Stimulated activated naive CD8-positive, alpha-beta T cell treated with anti-CD3 and anti-CD28 coated beads, Interleukin-15, amount 100 ng/mL, for 72 hours (primary cell): ENCODE measurements at regions not wholly inside any gene's neighbourhood (a gene's known extent, or its start where the extent isn't known, plus 50 kb on each side); places are given as distances from the start of the nearest gene placed in this dataset.
"Not testable (repeated sequence)": the region's sequence is repeated elsewhere in the genome, so short reads cannot be mapped to it uniquely, and the experiment has no call there.

Experiments
- ATAC-seq: fragments of 150-1000 bp; cut with Tn5 transposase; 2 replicates; pipeline ENCODE4 v1.10.0; 2021; ENCODE audit warnings: mild to moderate bottlenecking, moderate library complexity
- DNase-seq, 2 donors: peaks; one replicate each; pipeline ENCODE4 v3.0.0; 2021 to 2022
- H3K27ac Mint-ChIP-seq, 2 donors: one replicate each; pipeline ENCODE4 v1.8.0; 2022; ENCODE audit warnings: mild to moderate bottlenecking in 2 of 2, mixed read lengths in 2 of 2, moderate library complexity in 2 of 2
- H3K27me3 Mint-ChIP-seq: one replicate; pipeline ENCODE4 v1.8.0; 2022; ENCODE audit warnings: mixed read lengths
- H3K4me1 Mint-ChIP-seq: one replicate; pipeline ENCODE4 v1.8.0; 2022; ENCODE audit warnings: mild to moderate bottlenecking, mixed read lengths
- H3K4me3 Mint-ChIP-seq, 2 donors: one replicate each; pipeline ENCODE4 v1.8.0; 2022; ENCODE audit warnings: mild to moderate bottlenecking in 2 of 2, mixed read lengths in 2 of 2, moderate library complexity in 1 of 2
- H3K9me3 Mint-ChIP-seq, 2 donors: one replicate each; pipeline ENCODE4 v1.8.0; 2022; ENCODE audit warnings: mixed read lengths in 2 of 2

- H3K27ac Mint-ChIP-seq: no peak overlapping the region
- DNase-seq (no peak), ATAC-seq (no peak)
- no peaks in the 10 kb centered on the region for H3K4me1 Mint-ChIP-seq
- no peaks in the 10 kb centered on the region for H3K27me3 Mint-ChIP-seq
- peaks cover 24 to 26% of the 10 kb centered on the region in 2 donors for H3K9me3 Mint-ChIP-seq
- no peak overlapping the region for H3K4me3 Mint-ChIP-seq
These were observed 340.2 kb upstream of the ADAMTS9 start for GRCh38 chr3:65028024-65028423.

- Mint-ChIP-seq H3K9me3 (peaks cover 27 to 29% of the 10 kb centered on the region in 2 donors), H3K4me1 (no peaks in the 10 kb centered on the region), H3K4me3 (no peak overlapping the region), H3K27me3 (no peaks in the 10 kb centered on the region), H3K27ac (no peak overlapping the region)
- no peak for DNase-seq
- ATAC-seq: no peak
These were observed 339.5 kb upstream of the ADAMTS9 start for GRCh38 chr3:65027335-65027734.

GRCh38 chr3:65026151-65026550, 338.4 kb upstream of the ADAMTS9 start:
- H3K9me3 Mint-ChIP-seq: peaks cover 26% of the 10 kb centered on the region in 2 donors

DNA sequence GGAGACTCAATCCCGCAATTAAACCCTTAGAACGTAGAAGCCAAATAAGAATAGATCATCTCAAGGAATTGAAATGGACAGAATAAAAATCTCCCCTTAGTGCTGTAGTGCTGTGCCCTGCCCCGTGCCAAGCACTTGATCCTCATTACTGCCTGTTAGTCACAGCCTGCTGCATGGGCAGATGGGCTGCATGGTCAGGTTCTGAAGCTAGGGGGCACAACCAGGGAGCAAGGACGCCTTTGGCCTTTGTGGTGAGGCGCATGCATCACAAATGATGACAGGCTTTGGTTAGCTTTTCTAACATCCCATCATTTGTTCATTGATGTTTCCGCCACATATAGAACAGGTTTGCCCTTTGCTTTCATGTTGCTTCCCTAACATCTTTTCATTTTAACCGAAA, 336.3 kb upstream of the ADAMTS9 start:
- H3K27ac Mint-ChIP-seq: no peak overlapping the region
- H3K9me3 Mint-ChIP-seq: peaks cover 11 to 16% of the 10 kb centered on the region in 2 donors
- no peaks in the 10 kb centered on the region for H3K27me3 Mint-ChIP-seq
- DNase-seq (no peak), ATAC-seq (no peak)
- H3K4me1 Mint-ChIP-seq: no peaks in the 10 kb centered on the region
- H3K4me3 Mint-ChIP-seq: no peak overlapping the region

More at GRCh38 chr3:65026151-65026550, 338.4 kb upstream of the ADAMTS9 start:
- Mint-ChIP-seq H3K27me3 (no peaks in the 10 kb centered on the region), H3K4me1 (no peaks in the 10 kb centered on the region), H3K27ac (no peak overlapping the region), H3K4me3 (no peak overlapping the region)
- DNase-seq: no peak
- ATAC-seq: no peak

DNA sequence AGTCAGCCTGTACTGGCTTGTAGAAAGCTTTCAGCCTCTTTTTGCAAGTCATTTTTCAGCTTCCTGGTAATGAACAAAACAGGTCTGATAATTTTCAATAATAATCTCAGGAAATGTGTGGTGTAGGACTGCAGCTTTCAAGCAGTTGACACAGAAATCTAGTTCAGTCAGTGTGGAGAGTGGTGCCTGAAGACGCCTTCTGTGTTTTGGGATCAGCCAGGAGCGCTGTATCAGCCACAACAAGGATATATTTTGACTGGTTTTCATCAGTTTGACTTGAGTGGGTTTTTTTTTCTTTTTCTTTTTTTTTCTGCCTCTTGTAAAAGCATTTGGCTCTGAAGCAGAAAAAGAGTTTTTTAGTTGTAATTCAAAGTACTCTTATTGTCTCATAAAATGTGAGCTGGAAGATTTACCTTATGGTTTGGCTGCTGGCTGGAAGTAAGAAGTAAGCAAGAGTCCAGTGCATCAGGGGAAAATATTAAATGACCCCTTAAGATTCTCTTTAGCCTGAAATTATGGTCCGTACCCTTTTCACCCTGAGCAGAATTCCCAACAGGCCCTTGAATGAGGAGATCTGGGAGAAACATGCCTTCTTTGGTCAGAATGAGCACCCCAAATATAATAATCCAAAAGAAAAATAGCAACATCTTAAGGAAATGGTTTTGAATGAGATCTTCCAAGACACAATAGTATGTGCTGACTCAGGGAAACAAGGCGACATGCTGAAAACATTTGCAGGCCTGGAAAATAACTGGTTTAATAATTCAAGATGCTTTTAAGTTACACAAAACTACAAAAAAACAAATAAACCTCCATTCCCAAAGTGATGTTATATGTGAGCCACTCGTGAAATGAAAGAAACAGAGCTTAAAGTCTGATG, 332.7 kb upstream of the ADAMTS9 start:
- Mint-ChIP-seq H3K9me3 (peaks cover 11 to 13% of the 10 kb centered on the region in 2 donors), H3K27me3 (no peaks in the 10 kb centered on the region), H3K4me1 (no peaks in the 10 kb centered on the region), H3K27ac (peak overlapping the region in 1 of 2 donors; percentile 74), H3K4me3 (no peak overlapping the region)
- no peak for DNase-seq
- no peak for ATAC-seq

- DNase-seq (no peak), ATAC-seq (no peak)
- no peak overlapping the region for H3K27ac Mint-ChIP-seq
- H3K4me1 Mint-ChIP-seq: no peaks in the 10 kb centered on the region
- peaks cover 11 to 14% of the 10 kb centered on the region in 2 donors for H3K9me3 Mint-ChIP-seq
- H3K4me3 Mint-ChIP-seq: no peak overlapping the region
- H3K27me3 Mint-ChIP-seq: no peaks in the 10 kb centered on the region
These were observed 331.7 kb upstream of the ADAMTS9 start for GRCh38 chr3:65019443-65020055.

DNA sequence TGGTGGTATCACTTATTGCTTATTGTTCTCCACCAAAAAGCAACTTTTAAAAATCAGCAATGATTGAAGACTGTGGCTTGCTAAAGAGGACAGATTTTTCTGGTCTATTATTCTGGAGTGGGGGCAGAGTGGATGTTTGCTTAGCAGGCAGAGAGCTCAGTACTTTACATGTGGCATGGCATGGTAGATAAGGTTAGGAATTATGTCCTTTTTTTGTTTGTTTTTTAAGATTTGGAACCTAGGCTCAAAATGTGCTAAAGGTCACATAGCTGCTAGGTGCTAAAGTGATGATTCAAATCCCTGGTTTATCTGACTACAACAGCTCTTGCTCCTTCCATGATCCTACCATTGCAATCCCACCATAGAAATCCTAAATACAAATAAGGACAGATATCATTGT, 331.0 kb upstream of the ADAMTS9 start:
- no peak overlapping the region for H3K4me3 Mint-ChIP-seq
- no peak overlapping the region for H3K27ac Mint-ChIP-seq
- no peak for DNase-seq
- ATAC-seq: no peak
- H3K27me3 Mint-ChIP-seq: no peaks in the 10 kb centered on the region
- H3K9me3 Mint-ChIP-seq: peaks cover 14 to 19% of the 10 kb centered on the region in 2 donors
- H3K4me1 Mint-ChIP-seq: no peaks in the 10 kb centered on the region

GRCh38 chr3:65017359-65017758, 329.6 kb upstream of the ADAMTS9 start:
- Mint-ChIP-seq H3K9me3 (peaks cover 14 to 20% of the 10 kb centered on the region in 2 donors), H3K4me3 (no peak overlapping the region), H3K4me1 (no peaks in the 10 kb centered on the region), H3K27me3 (no peaks in the 10 kb centered on the region), H3K27ac (no peak overlapping the region)
- DNase-seq: no peak
- ATAC-seq: no peak

DNA sequence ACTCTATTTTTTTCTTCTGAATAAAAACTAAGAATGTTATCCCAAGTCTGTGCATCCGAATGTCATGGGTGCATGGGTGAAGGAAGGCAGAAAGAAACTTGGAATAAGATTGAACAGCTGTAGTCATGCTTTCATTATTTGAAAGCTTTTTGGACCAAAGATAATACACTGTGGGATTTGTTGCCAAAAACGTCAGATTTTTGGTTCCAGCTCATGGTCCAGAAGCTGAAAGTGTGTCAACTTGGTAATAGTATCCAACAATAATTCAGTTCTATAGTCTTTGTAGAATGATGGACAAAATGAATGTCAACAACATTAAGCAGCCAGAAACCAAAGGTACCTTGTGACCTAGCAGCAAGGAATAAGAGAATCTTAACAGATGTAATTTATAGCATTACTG, 327.9 kb upstream of the ADAMTS9 start:
- no peak overlapping the region for H3K4me3 Mint-ChIP-seq
- DNase-seq (no peak), ATAC-seq (no peak)
- no peak overlapping the region for H3K27ac Mint-ChIP-seq
- H3K27me3 Mint-ChIP-seq: no peaks in the 10 kb centered on the region
- H3K9me3 Mint-ChIP-seq: peaks cover 19 to 20% of the 10 kb centered on the region in 2 donors
- no peaks in the 10 kb centered on the region for H3K4me1 Mint-ChIP-seq

GRCh38 chr3:65013053-65013452, 325.3 kb upstream of the ADAMTS9 start:
- no peak for DNase-seq
- Mint-ChIP-seq H3K27me3 (no peaks in the 10 kb centered on the region), H3K4me1 (no peaks in the 10 kb centered on the region), H3K27ac (no peak overlapping the region), H3K4me3 (no peak overlapping the region), H3K9me3 (peaks cover 16 to 19% of the 10 kb centered on the region in 2 donors)
- ATAC-seq: no peak

GRCh38 chr3:65006300-65006739, 318.5 kb upstream of the ADAMTS9 start:
- Mint-ChIP-seq H3K4me3 (no peak overlapping the region), H3K4me1 (no peaks in the 10 kb centered on the region)
- no peak for DNase-seq

GRCh38 chr3:65005486-65005885, 317.7 kb upstream of the ADAMTS9 start:
- DNase-seq (no peak), ATAC-seq (no peak)
- Mint-ChIP-seq H3K4me3 (no peak overlapping the region), H3K9me3 (peaks cover 3 to 5% of the 10 kb centered on the region in 2 donors), H3K4me1 (no peaks in the 10 kb centered on the region), H3K27me3 (no peaks in the 10 kb centered on the region), H3K27ac (no peak overlapping the region)

More at GRCh38 chr3:65006300-65006739, 318.5 kb upstream of the ADAMTS9 start:
- no peak for ATAC-seq
- Mint-ChIP-seq H3K27me3 (no peaks in the 10 kb centered on the region), H3K27ac (no peak overlapping the region), H3K9me3 (peaks cover 3 to 5% of the 10 kb centered on the region in 2 donors)

DNA sequence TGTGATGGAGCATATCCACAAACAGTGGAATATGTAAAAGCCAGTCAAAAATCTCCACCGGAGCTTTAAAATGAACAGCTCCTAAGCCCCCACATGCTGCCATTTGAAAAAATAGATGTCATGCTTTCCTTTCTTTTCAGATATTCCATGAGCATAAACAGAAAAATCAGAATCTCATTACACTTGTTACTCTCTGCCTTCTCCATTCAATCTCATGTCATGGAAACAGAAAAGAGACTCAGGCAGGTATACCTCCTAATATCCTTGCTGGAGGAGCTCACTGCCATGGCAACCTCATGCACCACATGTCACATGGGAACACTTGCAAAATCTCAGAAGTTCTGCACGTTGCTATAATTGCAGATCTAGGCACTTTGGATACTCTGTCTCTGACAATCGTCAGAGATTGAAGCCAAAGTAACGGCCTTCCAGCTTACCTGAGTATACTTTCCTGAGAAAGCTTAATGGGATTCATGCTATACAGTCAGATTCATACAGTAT, 317.0 kb upstream of the ADAMTS9 start:
- no peak for ATAC-seq
- no peak overlapping the region for H3K4me3 Mint-ChIP-seq
- H3K27ac Mint-ChIP-seq: no peak overlapping the region
- no peaks in the 10 kb centered on the region for H3K4me1 Mint-ChIP-seq
- no peaks in the 10 kb centered on the region for H3K27me3 Mint-ChIP-seq
- no peak for DNase-seq
- peaks cover 0 to 5% of the 10 kb centered on the region in 2 donors for H3K9me3 Mint-ChIP-seq

- H3K9me3 Mint-ChIP-seq: peaks cover 0 to 5% of the 10 kb centered on the region in 2 donors
- no peak overlapping the region for H3K4me3 Mint-ChIP-seq
- no peak for ATAC-seq
- H3K27ac Mint-ChIP-seq: no peak overlapping the region
- H3K4me1 Mint-ChIP-seq: no peaks in the 10 kb centered on the region
- no peaks in the 10 kb centered on the region for H3K27me3 Mint-ChIP-seq
- DNase-seq: no peak
These were observed 316.5 kb upstream of the ADAMTS9 start for GRCh38 chr3:65004306-65004705.

GRCh38 chr3:65001119-65001518, 313.3 kb upstream of the ADAMTS9 start:
- ATAC-seq, H3K4me3 Mint-ChIP-seq, H3K27me3 Mint-ChIP-seq, H3K4me1 Mint-ChIP-seq, H3K27ac Mint-ChIP-seq, DNase-seq, H3K9me3 Mint-ChIP-seq: not testable (repeated sequence)

DNA sequence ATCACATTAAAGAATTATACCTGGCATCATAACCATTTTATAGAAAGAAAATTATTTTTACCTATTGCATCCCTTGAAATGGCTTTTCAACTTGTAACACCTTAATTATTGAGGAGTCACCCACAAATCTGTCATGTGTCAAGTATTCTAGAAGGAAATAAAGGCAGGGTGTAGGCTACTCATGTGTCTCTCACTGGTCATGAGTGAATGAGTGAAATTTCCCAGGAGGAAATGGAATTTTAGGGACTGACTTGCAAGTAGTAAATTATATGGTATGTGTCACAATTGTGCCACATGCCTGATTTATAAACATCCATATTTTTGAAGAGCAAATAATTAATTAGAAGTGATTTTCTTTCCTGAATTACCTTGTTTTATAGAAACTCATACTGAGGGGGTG, 310.5 kb upstream of the ADAMTS9 start:
- no peaks in the 10 kb centered on the region for H3K4me1 Mint-ChIP-seq

More for the DNA sequence above, 310.5 kb upstream of the ADAMTS9 start:
- Mint-ChIP-seq H3K27me3 (no peaks in the 10 kb centered on the region), H3K9me3 (peaks cover 0 to 5% of the 10 kb centered on the region in 2 donors), H3K27ac (no peak overlapping the region), H3K4me3 (no peak overlapping the region)
- ATAC-seq (no peak), DNase-seq (no peak)
